HG02938 (cell line): ENCODE measurements at regions not wholly inside any gene's neighbourhood (a gene's known extent, or its start where the extent isn't known, plus 50 kb on each side); places are given as distances from the start of the nearest gene placed in this dataset.

ENCODE experiments used
- ATAC-seq: cut with Tn5 transposase; IDR thresholded peaks from one replicate; pipeline ENCODE4 v1.9.1; 2021; ENCODE audit warnings: mild to moderate bottlenecking, moderate library complexity; ENCODE audit not compliant: unreplicated experiment

- ATAC-seq: no peak
Measured at GRCh38 chr1:82731216-82731615, 930.5 kb downstream of the ADGRL2 start.

- ATAC-seq: no peak
Measured at GRCh38 chr1:82728206-82728605, 927.5 kb downstream of the ADGRL2 start.

GRCh38 chr1:82724246-82724645 lies 923.5 kb downstream of the ADGRL2 start:
- ATAC-seq: no peak

GRCh38 chr1:82722608-82723007 lies 921.9 kb downstream of the ADGRL2 start:
- no peak for ATAC-seq

- no peak for ATAC-seq
Measured at GRCh38 chr1:82721702-82722101, 921.0 kb downstream of the ADGRL2 start.

- ATAC-seq: no peak
Measured at GRCh38 chr1:82718719-82719419, 918.1 kb downstream of the ADGRL2 start.

- ATAC-seq: no peak
Measured at GRCh38 chr1:82710091-82710490, 909.4 kb downstream of the ADGRL2 start.

GRCh38 chr1:82707681-82708080 lies 906.9 kb downstream of the ADGRL2 start:
- ATAC-seq: no peak

GRCh38 chr1:82706741-82707140 lies 906.0 kb downstream of the ADGRL2 start:
- no peak for ATAC-seq

GRCh38 chr1:82704966-82705365 lies 904.2 kb downstream of the ADGRL2 start:
- ATAC-seq: no peak

GRCh38 chr1:82704393-82704792 lies 903.7 kb downstream of the ADGRL2 start:
- no peak for ATAC-seq

- ATAC-seq: no peak
Measured at GRCh38 chr1:82703951-82704350, 903.2 kb downstream of the ADGRL2 start.

- ATAC-seq: no peak
Measured at GRCh38 chr1:82700476-82700875, 899.7 kb downstream of the ADGRL2 start.

- no peak for ATAC-seq
Measured at GRCh38 chr1:82697965-82698364, 897.2 kb downstream of the ADGRL2 start.

GRCh38 chr1:82695443-82695842 lies 894.7 kb downstream of the ADGRL2 start:
- no peak for ATAC-seq

GRCh38 chr1:82690411-82690810 lies 889.7 kb downstream of the ADGRL2 start:
- no peak for ATAC-seq

- ATAC-seq: no peak
Measured at GRCh38 chr1:82689217-82689616, 888.5 kb downstream of the ADGRL2 start.

- ATAC-seq: no peak
Measured at GRCh38 chr1:82686774-82687173, 886.0 kb downstream of the ADGRL2 start.

GRCh38 chr1:82646888-82647287 lies 846.2 kb downstream of the ADGRL2 start:
- ATAC-seq: no peak

- ATAC-seq: no peak
Measured at GRCh38 chr1:82646336-82646735, 845.6 kb downstream of the ADGRL2 start.

- no peak for ATAC-seq
Measured at GRCh38 chr1:82644186-82644915, 843.6 kb downstream of the ADGRL2 start.

- no peak for ATAC-seq
Measured at GRCh38 chr1:82640352-82640751, 839.6 kb downstream of the ADGRL2 start.
